Liver (tissue), 8 donors: ENCODE measurements at regions not wholly inside any gene's neighbourhood (a gene's known extent, or its start where the extent isn't known, plus 50 kb on each side); places are given as distances from the start of the nearest gene placed in this dataset.

Source experiments
- DNase-seq: peaks from one replicate; pipeline ENCODE4 v3.0.0-alpha.2; 2017; ENCODE audit warnings: low spot score
- H3K27ac ChIP-seq, 2 donors: one replicate each; pipeline ENCODE4 v1.7.0; 2013; ENCODE audit warnings: inconsistent platforms in 2 of 2, low read length in 2 of 2, control low read depth in 1 of 2, low read depth in 1 of 2, mild to moderate bottlenecking in 1 of 2
- H3K27me3 ChIP-seq, 4 donors: one replicate each; pipeline versions ENCODE4 v1.6.1 to v1.7.0; 2013; ENCODE audit warnings: low read length in 3 of 4, inconsistent platforms in 1 of 4, mild to moderate bottlenecking in 1 of 4, moderate library complexity in 1 of 4; ENCODE audit not compliant: control insufficient read depth in 4 of 4, insufficient read depth in 4 of 4
- H3K36me3 ChIP-seq, 4 donors: one replicate each; pipeline versions ENCODE4 v1.6.1 to v1.7.0; 2013; ENCODE audit warnings: low read length in 3 of 4, mild to moderate bottlenecking in 3 of 4, low read depth in 1 of 4, moderate library complexity in 1 of 4; ENCODE audit not compliant: control insufficient read depth in 4 of 4, insufficient read depth in 3 of 4
- H3K4me1 ChIP-seq, 4 donors: one replicate each; pipeline versions ENCODE4 v1.6.1 to v1.7.0; 2013; ENCODE audit warnings: low read length in 3 of 4, mild to moderate bottlenecking in 3 of 4, moderate library complexity in 1 of 4; ENCODE audit not compliant: control insufficient read depth in 4 of 4, insufficient read depth in 4 of 4
- H3K4me3 ChIP-seq, 3 donors: one replicate each; pipeline versions ENCODE4 v1.6.1 to v1.7.0; 2013; ENCODE audit warnings: low read length in 3 of 3, control low read depth in 1 of 3, low read depth in 1 of 3, mild to moderate bottlenecking in 1 of 3
- H3K9ac ChIP-seq, 2 donors: one replicate each; pipeline ENCODE4 v1.7.0; 2013; ENCODE audit warnings: low read length in 2 of 2, mild to moderate bottlenecking in 2 of 2, moderate library complexity in 2 of 2, control low read depth in 1 of 2, low read depth in 1 of 2
- H3K9me3 ChIP-seq, 4 donors: one replicate each; pipeline versions ENCODE4 v1.6.1 to v1.7.0; 2013; ENCODE audit warnings: low read length in 3 of 4; ENCODE audit not compliant: control insufficient read depth in 4 of 4
- EGR1 ChIP-seq, 2 donors: IDR thresholded peaks; 2 replicates each; pipeline ENCODE4 v1.6.1; 2016 to 2018; ENCODE audit warnings: antibody characterized with exemption in 2 of 2, low read depth in 2 of 2
- FOXA1 ChIP-seq: IDR thresholded peaks from 2 replicates; pipeline ENCODE4 v1.6.1; 2016; ENCODE audit warnings: antibody characterized with exemption
- FOXA2 ChIP-seq: IDR thresholded peaks from 2 replicates; pipeline ENCODE4 v1.6.1; 2016; ENCODE audit warnings: antibody characterized with exemption
- GABPA ChIP-seq, 2 donors: IDR thresholded peaks in 1 of 2; conservative IDR thresholded peaks in 1 of 2; 2 replicates each; pipeline ENCODE4 v1.6.1; 2016; ENCODE audit warnings: antibody characterized with exemption in 2 of 2, mild to moderate bottlenecking in 1 of 2, moderate library complexity in 1 of 2
- HNF4A ChIP-seq, 2 donors: conservative IDR thresholded peaks; 2 replicates each; pipeline ENCODE4 v1.6.1; 2016; ENCODE audit warnings: antibody characterized with exemption in 2 of 2, mild to moderate bottlenecking in 2 of 2
- HNF4G ChIP-seq: IDR thresholded peaks from 2 replicates; pipeline ENCODE4 v1.6.1; 2016; ENCODE audit warnings: antibody characterized with exemption
- JUND ChIP-seq, 2 donors: IDR thresholded peaks; 2 replicates each; pipeline ENCODE4 v1.6.1; 2016; ENCODE audit warnings: antibody characterized with exemption in 2 of 2
- NR2F2 ChIP-seq: IDR thresholded peaks from 2 replicates; pipeline ENCODE4 v1.6.1; 2016; ENCODE audit warnings: antibody characterized with exemption
- RAD21 ChIP-seq, 2 donors: IDR thresholded peaks; 2 replicates each; pipeline ENCODE4 v1.6.1; 2016; ENCODE audit warnings: antibody characterized with exemption in 2 of 2, mild to moderate bottlenecking in 2 of 2
- RXRA ChIP-seq, 2 donors: IDR thresholded peaks; 2 replicates each; pipeline ENCODE4 v1.6.1; 2017 to 2018; ENCODE audit warnings: antibody characterized with exemption in 2 of 2, mild to moderate bottlenecking in 1 of 2
- SP1 ChIP-seq: IDR thresholded peaks from 2 replicates; pipeline ENCODE4 v1.6.1; 2018; ENCODE audit warnings: antibody characterized with exemption, mild to moderate bottlenecking
- TAF1 ChIP-seq: conservative IDR thresholded peaks from 2 replicates; pipeline ENCODE4 v1.6.1; 2016; ENCODE audit warnings: antibody characterized with exemption, mild to moderate bottlenecking
- YY1 ChIP-seq: IDR thresholded peaks from 2 replicates; pipeline ENCODE4 v1.6.1; 2016; ENCODE audit warnings: antibody characterized with exemption, mild to moderate bottlenecking
- WGBS: extraction: QIAGEN DNeasy Blood & Tissue Kit; methylation state at CpG from one replicate; pipeline ENCODE4 v1.1.7; 2013; 5-methylcytosine and 5-hydroxymethylcytosine counted together
- TF ChIP-seq, protein P1 (sequence below): IDR thresholded peaks from 2 replicates; pipeline ENCODE4 v1.6.1; 2016; ENCODE audit warnings: antibody characterized with exemption
- TF ChIP-seq, protein P2 (sequence below): IDR thresholded peaks from 2 replicates; pipeline ENCODE4 v1.6.1; 2016; ENCODE audit warnings: antibody characterized with exemption
- TF ChIP-seq, protein P3 (sequence below): IDR thresholded peaks from 2 replicates; pipeline ENCODE4 v1.6.1; 2016; ENCODE audit warnings: antibody characterized with exemption, mild to moderate bottlenecking
- TF ChIP-seq, protein P4 (sequence below): fragments of 150-350 bp; IDR thresholded peaks from 2 replicates; pipeline ENCODE4 v1.5.1; 2017; ENCODE audit warnings: improper control_type of control experiment, low read depth, low read length; ENCODE audit not compliant: missing input control
- TF ChIP-seq, protein P5 (sequence below): IDR thresholded peaks from 2 replicates; pipeline ENCODE4 v1.6.1; 2016; ENCODE audit warnings: antibody characterized with exemption
- donor health status: healthy.
- donor health status: healthy.
- donor health status: healthy.
- donor health status: healthy.
- donor health status: healthy.

DNA sequence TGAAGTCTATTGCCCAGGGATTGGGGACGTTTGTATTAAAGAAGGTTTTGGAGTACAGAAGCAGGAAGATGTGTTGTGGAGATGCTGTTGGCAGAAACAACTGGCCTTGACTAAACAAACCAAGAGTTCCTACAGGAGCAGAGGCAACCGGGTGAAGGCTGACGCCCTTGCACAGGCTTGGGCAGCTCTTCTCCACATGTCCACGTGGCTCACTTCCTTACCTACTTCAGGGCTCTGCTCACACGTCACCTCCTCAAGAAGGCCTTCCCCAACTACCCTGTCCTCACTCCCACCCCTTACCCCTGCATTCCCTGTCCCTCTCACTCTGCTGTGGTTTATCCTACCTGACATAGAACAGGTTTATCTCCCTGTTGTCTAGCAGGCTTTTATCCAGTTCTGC is 59.9 kb upstream of the JAZF1 start:
- 84% methylated on average over 5 of the region's 5 CpGs for WGBS
- Histone ChIP-seq H3K9ac (no peak overlapping the region), H3K27ac (no peak overlapping the region), H3K4me3 (no peak overlapping the region), H3K4me1 (no peaks in the 10 kb centered on the region), H3K27me3 (no peaks in the 10 kb centered on the region), H3K9me3 (no peaks in the 10 kb centered on the region), H3K36me3 (no peaks in the 10 kb centered on the region)
- no peak for DNase-seq
- no peak for TF ChIP-seq HNF4A (conservative IDR thresholded peaks at IDR 0.05)
- TF ChIP-seq, protein P1, sequence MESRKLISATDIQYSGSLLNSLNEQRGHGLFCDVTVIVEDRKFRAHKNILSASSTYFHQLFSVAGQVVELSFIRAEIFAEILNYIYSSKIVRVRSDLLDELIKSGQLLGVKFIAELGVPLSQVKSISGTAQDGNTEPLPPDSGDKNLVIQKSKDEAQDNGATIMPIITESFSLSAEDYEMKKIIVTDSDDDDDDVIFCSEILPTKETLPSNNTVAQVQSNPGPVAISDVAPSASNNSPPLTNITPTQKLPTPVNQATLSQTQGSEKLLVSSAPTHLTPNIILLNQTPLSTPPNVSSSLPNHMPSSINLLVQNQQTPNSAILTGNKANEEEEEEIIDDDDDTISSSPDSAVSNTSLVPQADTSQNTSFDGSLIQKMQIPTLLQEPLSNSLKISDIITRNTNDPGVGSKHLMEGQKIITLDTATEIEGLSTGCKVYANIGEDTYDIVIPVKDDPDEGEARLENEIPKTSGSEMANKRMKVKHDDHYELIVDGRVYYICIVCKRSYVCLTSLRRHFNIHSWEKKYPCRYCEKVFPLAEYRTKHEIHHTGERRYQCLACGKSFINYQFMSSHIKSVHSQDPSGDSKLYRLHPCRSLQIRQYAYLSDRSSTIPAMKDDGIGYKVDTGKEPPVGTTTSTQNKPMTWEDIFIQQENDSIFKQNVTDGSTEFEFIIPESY, result no peak
- TF ChIP-seq, protein P2, sequence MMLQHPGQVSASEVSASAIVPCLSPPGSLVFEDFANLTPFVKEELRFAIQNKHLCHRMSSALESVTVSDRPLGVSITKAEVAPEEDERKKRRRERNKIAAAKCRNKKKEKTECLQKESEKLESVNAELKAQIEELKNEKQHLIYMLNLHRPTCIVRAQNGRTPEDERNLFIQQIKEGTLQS, result no peak
- TF ChIP-seq SP1, result no peak
- TF ChIP-seq RAD21 (IDR thresholded peaks at IDR 0.05), result no peak
- TF ChIP-seq HNF4G, result no peak
- no peak for TF ChIP-seq TAF1
- no peak for TF ChIP-seq NR2F2
- TF ChIP-seq, protein P3, sequence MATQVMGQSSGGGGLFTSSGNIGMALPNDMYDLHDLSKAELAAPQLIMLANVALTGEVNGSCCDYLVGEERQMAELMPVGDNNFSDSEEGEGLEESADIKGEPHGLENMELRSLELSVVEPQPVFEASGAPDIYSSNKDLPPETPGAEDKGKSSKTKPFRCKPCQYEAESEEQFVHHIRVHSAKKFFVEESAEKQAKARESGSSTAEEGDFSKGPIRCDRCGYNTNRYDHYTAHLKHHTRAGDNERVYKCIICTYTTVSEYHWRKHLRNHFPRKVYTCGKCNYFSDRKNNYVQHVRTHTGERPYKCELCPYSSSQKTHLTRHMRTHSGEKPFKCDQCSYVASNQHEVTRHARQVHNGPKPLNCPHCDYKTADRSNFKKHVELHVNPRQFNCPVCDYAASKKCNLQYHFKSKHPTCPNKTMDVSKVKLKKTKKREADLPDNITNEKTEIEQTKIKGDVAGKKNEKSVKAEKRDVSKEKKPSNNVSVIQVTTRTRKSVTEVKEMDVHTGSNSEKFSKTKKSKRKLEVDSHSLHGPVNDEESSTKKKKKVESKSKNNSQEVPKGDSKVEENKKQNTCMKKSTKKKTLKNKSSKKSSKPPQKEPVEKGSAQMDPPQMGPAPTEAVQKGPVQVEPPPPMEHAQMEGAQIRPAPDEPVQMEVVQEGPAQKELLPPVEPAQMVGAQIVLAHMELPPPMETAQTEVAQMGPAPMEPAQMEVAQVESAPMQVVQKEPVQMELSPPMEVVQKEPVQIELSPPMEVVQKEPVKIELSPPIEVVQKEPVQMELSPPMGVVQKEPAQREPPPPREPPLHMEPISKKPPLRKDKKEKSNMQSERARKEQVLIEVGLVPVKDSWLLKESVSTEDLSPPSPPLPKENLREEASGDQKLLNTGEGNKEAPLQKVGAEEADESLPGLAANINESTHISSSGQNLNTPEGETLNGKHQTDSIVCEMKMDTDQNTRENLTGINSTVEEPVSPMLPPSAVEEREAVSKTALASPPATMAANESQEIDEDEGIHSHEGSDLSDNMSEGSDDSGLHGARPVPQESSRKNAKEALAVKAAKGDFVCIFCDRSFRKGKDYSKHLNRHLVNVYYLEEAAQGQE, result no peak
- no peak for TF ChIP-seq FOXA1
- TF ChIP-seq GABPA (IDR thresholded peaks at IDR 0.05 in 1 of 2, conservative IDR thresholded peaks at IDR 0.05 in 1 of 2), result no peak
- no peak for TF ChIP-seq YY1
- TF ChIP-seq, protein P4, sequence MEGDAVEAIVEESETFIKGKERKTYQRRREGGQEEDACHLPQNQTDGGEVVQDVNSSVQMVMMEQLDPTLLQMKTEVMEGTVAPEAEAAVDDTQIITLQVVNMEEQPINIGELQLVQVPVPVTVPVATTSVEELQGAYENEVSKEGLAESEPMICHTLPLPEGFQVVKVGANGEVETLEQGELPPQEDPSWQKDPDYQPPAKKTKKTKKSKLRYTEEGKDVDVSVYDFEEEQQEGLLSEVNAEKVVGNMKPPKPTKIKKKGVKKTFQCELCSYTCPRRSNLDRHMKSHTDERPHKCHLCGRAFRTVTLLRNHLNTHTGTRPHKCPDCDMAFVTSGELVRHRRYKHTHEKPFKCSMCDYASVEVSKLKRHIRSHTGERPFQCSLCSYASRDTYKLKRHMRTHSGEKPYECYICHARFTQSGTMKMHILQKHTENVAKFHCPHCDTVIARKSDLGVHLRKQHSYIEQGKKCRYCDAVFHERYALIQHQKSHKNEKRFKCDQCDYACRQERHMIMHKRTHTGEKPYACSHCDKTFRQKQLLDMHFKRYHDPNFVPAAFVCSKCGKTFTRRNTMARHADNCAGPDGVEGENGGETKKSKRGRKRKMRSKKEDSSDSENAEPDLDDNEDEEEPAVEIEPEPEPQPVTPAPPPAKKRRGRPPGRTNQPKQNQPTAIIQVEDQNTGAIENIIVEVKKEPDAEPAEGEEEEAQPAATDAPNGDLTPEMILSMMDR, result no peak
- no peak for TF ChIP-seq EGR1 (IDR thresholded peaks at IDR 0.05; ENCODE audit: low read depth in 2 of 2)
- TF ChIP-seq, protein P5, sequence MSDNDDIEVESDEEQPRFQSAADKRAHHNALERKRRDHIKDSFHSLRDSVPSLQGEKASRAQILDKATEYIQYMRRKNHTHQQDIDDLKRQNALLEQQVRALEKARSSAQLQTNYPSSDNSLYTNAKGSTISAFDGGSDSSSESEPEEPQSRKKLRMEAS, result no peak
- TF ChIP-seq JUND (IDR thresholded peaks at IDR 0.05), result no peak
- no peak for TF ChIP-seq FOXA2
- TF ChIP-seq RXRA (IDR thresholded peaks at IDR 0.05), result no peak
